Coronary artery (tissue), 2 donors: ENCODE measurements at regions not wholly inside any gene's neighbourhood (a gene's known extent, or its start where the extent isn't known, plus 50 kb on each side); places are given as distances from the start of the nearest gene placed in this dataset.

ENCODE experiments used
- DNase-seq: peaks from one replicate; pipeline ENCODE4 v3.0.0-alpha.2; 2017; ENCODE audit warnings: low spot score
- H3K27ac ChIP-seq, 2 donors: fragments of 200-600 bp; sonication (generic); one replicate each; pipeline ENCODE4 v1.5.1; 2016 to 2019
- H3K4me3 ChIP-seq: fragments of 200-600 bp; sonication (generic); 2 replicates; pipeline ENCODE4 v1.5.1; 2016; ENCODE audit warnings: mild to moderate bottlenecking, moderate library complexity
- CTCF ChIP-seq: fragments of 200-600 bp; sonication (generic); IDR thresholded peaks from one replicate; pipeline ENCODE4 v1.5.1; 2019; ENCODE audit warnings: antibody characterized with exemption

GRCh38 chr2:21253311-21254027, 129.7 kb downstream of the TDRD15 start:
- no peak for DNase-seq
- no peak overlapping the region for H3K27ac ChIP-seq
- H3K4me3 ChIP-seq, result no peak overlapping the region
- no peak for TF ChIP-seq CTCF

GRCh38 chr2:21254170-21254965, 130.6 kb downstream of the TDRD15 start:
- no peak for TF ChIP-seq CTCF
- DNase-seq, result no peak
- H3K27ac ChIP-seq, result no peak overlapping the region
- no peak overlapping the region for H3K4me3 ChIP-seq

- no peak for DNase-seq
- no peak for TF ChIP-seq CTCF
- H3K4me3 ChIP-seq, result no peak overlapping the region
- H3K27ac ChIP-seq, result no peak overlapping the region
These were observed 132.2 kb downstream of the TDRD15 start for GRCh38 chr2:21256006-21256405.

GRCh38 chr2:21257621-21258020, 133.9 kb downstream of the TDRD15 start:
- no peak for DNase-seq
- Histone ChIP-seq H3K27ac (no peak overlapping the region), H3K4me3 (no peak overlapping the region)
- no peak for TF ChIP-seq CTCF

- Histone ChIP-seq H3K4me3 (no peak overlapping the region), H3K27ac (no peak overlapping the region)
- no peak for DNase-seq
- TF ChIP-seq CTCF, result no peak
These were observed 134.3 kb downstream of the TDRD15 start for GRCh38 chr2:21258082-21258481.

- no peak for DNase-seq
- H3K4me3 ChIP-seq, result no peak overlapping the region
- no peak for TF ChIP-seq CTCF
- no peak overlapping the region for H3K27ac ChIP-seq
These were observed 136.5 kb downstream of the TDRD15 start for GRCh38 chr2:21260311-21260710.

- DNase-seq, result no peak
- TF ChIP-seq CTCF, result no peak
- Histone ChIP-seq H3K4me3 (no peak overlapping the region), H3K27ac (no peak overlapping the region)
These were observed 137.8 kb downstream of the TDRD15 start for GRCh38 chr2:21261591-21261990.
